Stimulated activated CD4-positive, alpha-beta T cell treated with anti-CD3 and anti-CD28 coated beads, Interleukin-15, amount 100 ng/mL, for 24 hours (primary cell): ENCODE measurements at regions not wholly inside any gene's neighbourhood (a gene's known extent, or its start where the extent isn't known, plus 50 kb on each side); places are given as distances from the start of the nearest gene placed in this dataset.
"Not testable (repeated sequence)": the region's sequence is repeated elsewhere in the genome, so short reads cannot be mapped to it uniquely, and the experiment has no call there.

ENCODE experiments used
- DNase-seq: peaks from one replicate; pipeline ENCODE4 v3.0.0-alpha.2; 2020

- no peak for DNase-seq
Measured at GRCh38 chr1:224061436-224061835, 52.5 kb upstream of the FBXO28 start.

DNA sequence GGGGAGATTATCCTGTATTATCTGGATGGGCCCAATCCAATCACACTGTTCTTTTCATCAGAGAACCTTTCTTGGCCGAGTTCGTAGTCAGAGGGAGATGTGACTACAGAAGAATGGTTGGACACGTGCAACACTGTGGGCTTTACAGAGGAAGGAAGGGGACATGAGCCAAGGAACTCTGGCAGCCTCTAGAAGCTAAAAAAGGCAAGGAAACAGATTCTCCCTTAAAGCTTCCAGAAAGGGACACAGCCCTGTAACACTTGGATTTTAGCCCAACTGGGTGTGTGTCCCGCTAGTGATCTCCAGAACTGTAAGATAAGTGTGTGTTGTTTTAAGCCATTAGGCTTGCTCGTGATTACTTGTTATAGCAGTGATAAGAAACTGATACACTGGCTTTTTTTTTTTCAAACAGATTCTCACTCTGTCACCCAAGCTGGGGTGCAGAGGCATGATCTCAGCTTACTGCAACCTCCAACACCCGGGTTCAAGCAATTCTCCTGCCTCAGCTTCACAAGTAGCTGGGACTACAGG is 53.9 kb upstream of the FBXO28 start:
- no peak for DNase-seq

GRCh38 chr1:224058303-224058702 is 55.6 kb upstream of the FBXO28 start:
- DNase-seq, result no peak

DNA sequence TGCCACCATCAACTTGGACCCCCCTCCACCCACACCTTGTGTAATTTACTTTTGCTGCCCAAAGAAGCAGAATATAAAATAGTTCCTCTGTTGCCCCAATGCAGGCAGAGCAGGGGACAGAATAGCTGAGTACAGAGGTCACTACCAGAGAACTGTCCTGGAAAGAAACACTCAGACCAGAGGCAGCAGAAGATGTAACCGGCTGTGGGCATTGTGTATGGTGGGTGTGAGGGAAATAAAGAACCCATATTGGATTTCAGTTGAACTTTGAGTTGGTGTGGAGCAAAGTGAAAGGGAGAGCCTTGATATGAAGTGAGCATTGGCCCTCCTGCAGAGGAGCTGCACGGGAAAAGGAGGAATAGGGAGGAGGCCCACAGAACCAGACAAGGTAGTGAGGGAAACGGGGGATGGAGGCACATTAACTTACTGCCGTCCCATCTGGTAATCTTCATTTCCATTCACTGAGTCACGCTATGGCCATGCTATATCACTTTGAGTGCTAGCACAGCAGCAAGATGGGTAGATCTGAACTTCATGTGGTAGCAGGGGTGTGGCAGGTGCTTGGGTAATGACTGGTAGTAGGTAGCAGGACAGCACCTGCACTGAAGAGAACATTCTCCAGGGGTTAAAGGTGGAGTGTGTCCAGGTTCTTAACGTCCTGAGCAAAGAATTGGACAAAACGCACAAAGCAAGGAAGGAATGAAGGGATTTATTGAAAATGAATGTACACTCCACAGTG is 56.3 kb upstream of the FBXO28 start:
- DNase-seq, result no peak

DNA sequence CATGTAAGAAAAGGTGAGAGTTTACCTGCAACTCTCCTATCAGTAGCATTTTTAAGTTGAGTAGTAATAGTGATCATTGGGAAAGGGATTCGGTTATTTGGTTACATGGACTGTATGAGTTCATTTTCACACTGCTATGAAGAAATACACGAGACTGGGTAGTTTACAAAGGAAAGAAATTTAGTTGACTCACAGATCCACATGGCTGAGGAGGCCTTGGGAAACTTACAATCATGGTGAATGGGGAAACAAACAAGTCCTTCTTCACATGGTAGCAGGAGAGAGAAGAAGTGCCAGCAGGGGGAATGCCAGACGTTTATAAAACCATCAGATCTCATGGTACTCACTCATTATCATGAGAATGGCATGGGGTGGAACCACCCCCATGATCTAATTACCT is 59.3 kb upstream of the FBXO28 start:
- no peak for DNase-seq

DNA sequence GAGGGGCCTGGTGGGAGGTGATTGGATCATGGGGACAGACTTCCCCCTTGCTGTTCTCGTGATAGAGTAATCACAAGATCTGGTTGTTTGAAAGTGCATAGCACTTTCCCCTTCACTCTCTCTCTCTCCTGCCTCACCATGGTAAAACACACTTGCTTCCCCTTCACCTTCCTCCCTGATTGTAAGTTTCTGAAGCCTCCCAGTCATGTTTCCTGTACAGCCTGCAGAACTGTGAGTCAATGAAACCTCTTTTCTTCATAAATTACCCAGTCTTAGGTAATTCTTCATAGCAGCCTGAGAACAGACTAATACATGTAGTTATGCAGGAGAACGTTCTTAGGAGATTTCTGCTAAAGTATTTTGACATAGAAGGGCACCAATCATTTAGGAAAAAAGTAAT is 59.9 kb upstream of the FBXO28 start:
- DNase-seq, result no peak

DNA sequence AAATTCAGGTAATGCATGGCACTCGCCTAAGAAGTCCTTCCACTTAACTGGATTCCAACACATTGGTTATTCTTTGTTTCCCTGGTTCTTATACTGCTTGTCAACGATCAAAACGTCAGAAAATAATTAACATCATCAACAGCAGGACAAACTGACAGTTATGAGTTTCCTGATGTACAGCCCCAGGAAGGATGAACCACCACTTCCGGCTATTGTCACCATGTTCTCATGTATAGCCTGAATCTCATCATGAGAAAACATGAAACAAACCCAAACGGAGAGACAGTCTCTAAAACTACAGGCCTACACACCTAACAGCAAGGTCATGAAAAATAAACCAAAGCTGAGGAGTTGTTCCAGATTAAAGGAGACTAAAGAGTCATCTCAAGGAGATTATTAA is 60.5 kb upstream of the FBXO28 start:
- DNase-seq, result no peak

DNA sequence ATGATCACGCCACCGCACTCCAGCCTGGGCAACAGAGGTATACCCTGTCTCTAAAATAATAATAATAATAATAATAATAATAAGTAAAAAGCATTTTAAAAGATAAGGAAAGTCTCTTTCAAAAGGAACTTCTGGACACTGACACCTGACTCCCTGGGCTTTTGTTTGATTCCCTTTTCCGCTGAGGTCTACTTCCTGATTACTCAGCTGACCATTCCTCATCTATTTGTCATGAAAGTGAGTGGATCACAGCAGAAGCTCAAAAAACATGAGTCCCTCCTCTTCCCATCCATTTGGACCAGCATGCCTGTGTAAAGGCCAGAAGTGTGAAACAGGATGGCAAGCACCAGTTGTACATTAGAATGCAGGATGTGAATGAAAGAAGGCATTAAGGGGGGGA is 61.1 kb upstream of the FBXO28 start:
- DNase-seq, result no peak

GRCh38 chr1:224051782-224052181 is 62.1 kb upstream of the FBXO28 start:
- DNase-seq, result not testable (repeated sequence)

DNA sequence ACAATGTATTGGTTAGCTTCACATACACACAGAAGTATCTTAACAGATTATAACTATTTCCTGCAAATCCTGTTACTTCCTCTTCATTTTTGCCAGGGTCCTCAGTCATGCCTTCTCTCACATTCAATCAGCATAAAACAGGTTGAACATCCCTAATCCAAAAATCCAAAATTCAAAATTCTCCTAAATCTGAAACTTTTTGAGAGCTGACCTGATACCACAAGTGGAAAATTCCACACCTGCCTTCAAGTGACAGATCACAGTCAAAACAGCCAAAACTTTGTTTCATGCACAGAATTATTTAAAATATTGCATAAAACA is 62.9 kb upstream of the FBXO28 start:
- no peak for DNase-seq

DNA sequence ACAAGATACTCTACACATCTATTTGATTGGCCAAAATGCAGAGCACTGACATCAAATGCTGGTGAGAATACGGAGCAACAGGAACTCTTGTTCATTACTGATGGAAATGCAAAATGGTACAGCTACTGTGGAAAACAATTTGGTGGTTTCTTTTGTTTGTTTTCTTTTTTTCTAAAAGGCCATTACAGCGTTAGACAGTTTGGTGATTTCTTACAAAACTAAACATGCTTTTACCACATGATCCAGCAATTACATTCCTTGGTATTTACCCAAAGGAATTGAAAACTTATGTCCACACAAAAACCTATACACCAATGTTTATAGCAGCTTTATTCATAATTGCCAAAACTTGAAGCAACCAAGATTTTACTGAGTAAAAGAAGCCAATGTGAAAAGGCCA is 66.4 kb upstream of the FBXO28 start:
- no peak for DNase-seq

DNA sequence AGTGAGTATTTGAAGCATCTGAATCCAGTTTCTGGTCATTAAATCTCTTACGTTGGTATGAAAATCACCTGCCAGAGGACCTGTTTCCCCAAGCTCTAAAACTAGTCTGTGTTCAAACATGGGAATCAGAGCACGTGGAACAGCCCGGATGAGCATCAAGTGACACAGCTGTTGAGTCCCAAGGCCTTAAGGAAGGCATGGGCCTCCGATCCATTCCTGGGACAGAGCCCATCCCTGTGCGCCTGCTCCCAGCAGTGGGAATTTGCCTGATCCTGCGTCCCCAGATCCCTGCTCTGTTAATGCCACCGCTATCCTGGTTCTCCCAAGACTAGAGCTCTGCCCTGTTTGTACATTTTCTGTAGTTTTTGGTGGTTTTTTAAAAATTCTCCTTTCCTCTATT is 68.4 kb upstream of the FBXO28 start:
- DNase-seq, result no peak

DNA sequence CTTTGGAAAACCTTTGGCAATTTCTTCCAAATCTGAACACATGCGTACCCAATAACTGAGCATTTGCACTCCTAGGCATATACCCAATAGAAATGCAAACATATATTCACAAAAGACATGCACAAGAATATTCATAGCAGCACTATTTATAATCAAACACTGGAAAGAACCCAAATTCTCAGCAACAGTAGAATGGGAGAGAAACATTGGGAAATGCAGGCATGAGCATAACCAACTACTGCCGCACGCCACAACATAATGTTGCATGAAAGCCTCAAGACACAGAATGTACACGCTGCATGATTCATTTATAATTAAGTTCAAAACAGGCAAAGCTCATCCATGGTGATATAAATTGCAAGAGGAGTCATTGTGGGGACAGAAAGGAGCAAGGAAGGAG is 69.5 kb upstream of the FBXO28 start:
- no peak for DNase-seq

DNA sequence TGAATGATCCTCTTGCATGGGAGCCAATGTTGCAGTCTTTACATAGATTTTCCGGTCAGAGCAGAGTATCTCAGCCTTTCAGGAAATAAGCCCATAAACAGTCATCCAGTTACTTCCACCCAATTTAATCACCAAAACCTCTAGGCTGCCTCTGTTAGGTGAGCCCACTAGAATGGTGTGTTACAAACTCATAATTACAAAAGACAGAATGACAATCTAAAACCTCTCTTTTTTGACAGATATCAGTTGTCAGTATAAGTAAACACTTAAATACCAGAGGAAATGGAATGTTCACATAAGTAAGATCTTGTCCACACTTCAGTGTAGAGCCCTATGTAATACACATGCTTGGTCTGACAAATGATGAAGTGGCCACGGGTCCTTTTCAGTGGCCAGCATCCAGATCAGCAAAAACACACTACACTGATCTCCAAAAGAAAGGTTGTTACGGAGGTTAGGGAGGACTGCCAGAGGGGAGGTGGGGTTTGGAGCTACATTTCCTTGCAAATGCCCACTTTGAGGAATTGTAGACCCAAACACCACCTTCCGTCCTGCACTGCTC is 71.3 kb upstream of the FBXO28 start:
- no peak for DNase-seq

GRCh38 chr1:224041032-224041431 is 72.9 kb upstream of the FBXO28 start:
- DNase-seq, result no peak

GRCh38 chr1:224040423-224040822 is 73.5 kb upstream of the FBXO28 start:
- not testable (repeated sequence) for DNase-seq

GRCh38 chr1:224040006-224040405 is 73.9 kb upstream of the FBXO28 start:
- not testable (repeated sequence) for DNase-seq

- not testable (repeated sequence) for DNase-seq
Measured at GRCh38 chr1:224038832-224039231, 75.1 kb upstream of the FBXO28 start.

DNA sequence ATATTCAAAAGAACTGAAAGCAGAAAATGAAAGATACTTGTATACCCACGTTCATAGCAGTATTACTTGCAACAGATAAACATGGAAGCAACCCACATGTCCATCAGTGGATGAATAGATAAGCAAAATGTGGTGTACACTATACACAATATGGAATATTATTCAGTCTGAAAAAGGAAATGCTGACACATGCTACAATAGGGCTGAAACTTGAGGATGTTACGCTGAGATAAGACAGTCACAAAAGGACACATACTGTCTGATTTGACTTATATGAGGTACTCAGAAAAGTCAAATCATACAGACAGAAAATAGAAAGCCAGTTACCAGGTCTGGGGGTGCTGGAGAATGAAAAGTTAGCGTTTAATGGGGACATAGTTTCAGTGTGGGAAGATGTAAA is 76.5 kb upstream of the FBXO28 start:
- not testable (repeated sequence) for DNase-seq

DNA sequence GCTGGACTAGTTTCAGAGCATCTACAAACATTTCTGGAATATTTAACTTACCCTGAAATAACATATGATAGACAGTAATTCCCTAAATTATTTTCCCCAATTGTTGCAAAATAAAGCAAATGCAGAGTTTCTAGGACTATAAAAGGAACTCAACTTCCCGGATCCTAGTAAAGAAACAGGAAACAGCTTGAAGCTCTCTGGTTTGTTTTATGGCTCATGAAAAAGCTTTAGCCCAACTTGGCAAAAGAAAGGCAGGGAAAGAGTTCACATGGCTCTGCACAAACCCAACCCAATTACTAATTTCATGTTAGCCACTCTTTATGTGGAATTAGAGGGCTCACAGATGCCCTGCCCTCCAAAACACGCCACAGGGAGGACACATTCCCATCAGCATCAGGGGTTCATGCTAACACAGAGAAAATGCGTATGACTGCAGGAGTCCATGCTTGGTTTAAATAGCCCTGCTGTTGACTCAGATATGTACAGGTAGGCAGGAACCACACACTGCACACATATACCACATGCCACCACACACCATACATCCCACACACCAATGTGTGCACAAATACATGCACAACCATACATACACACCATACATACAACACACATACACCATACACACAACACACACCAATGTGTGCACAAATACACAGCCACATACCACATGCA is 81.2 kb upstream of the FBXO28 start:
- DNase-seq, result not testable (repeated sequence)

DNA sequence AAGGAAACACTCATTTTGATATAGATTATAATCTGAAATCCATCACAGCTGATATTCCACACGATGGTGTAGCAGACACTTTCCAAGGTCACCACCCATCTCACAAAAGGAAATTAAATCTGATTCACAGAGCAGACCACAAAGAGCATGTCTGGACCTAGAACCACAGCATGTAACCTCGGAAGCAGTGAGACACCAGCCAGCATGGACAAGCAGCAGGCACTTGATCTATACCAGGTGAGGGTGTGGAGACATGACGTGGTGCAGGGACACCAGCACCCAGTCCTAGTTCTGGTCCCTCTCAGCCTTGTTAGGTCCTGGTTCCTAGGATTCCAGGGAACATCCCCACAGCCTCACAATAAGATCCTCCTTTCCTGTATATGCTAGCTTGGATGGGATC is 81.9 kb upstream of the FBXO28 start:
- DNase-seq, result not testable (repeated sequence)

DNA sequence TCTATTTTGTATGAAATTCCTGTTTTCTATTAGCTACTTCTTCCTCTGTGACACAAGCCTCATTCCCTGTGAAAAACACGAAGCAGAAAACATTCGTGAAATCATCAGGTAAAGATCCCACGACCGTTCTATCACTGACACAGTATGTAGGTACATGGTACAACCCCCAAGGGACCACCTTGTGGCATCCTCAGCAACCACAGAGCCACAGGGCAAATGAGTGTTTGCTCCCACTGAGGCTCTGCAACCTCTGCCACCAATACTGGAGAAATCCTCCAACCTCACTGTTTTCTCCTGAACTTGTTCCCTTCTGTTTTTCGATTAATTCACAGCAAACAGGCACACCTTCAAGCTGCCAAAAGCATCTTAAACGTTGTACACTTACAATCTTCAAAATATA is 83.7 kb upstream of the FBXO28 start:
- DNase-seq, result not testable (repeated sequence)

DNA sequence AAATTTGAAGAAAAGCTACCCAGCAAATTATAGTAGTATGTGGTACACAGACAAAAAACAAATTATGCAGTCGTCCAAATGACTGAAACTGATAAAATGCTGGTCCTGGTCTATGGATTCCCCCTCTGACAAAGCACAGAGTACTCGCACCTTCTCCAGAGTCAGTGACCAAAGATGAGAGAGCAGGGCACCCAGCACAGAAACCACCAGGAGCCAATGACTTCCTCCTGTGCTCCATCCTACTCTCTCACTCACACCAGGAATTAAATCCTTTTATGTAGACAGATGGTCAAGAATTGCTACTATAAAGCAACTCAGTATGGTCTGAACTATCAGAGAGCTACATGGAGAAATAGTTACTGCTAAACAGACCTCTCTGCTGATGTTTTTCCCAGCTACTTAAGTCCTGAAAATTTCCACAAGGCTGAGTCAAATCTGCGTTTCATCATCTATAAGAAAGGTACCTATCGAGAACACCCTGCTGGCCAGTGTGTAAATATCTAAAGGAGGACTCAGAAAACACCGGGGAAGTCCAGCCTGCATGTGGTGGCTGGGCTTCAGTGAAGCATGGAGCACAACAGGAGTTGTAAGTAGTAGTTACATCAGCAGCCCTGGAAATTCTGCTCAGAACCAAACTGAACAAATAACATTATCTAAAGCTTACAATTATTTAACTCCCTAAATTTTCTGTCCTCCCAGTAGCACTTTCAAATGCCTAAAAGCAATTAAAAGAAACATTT is 84.5 kb upstream of the FBXO28 start:
- DNase-seq, result not testable (repeated sequence)

DNA sequence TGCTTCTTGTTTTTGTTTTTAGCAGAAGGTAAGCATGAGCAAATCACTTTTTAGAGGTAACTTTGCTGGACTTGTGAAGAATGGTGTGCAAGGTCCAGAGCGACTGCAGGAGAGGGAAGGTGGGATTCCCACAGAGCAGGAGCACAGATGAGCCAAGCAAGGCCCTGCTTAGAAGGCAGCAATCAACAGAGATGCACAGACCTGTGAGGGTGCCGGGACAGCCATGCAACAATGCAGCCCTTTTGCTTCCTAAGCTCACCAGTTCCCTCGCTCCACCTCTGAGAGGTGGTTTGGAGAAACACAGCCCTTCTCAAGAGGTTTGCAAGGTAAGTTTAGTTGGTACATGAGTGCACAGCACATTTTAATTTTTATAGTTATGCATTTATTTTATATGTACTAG is 85.1 kb upstream of the FBXO28 start:
- not testable (repeated sequence) for DNase-seq
